Embryonic facial prominence (tissue), 1 donor: ENCODE measurements at regions not wholly inside any gene's neighbourhood (a gene's known extent, or its start where the extent isn't known, plus 50 kb on each side); places are given as distances from the start of the nearest gene placed in this dataset.

Source experiments
- DNase-seq: peaks from one replicate; pipeline ENCODE4 v3.0.0-alpha.2; 2016; ENCODE audit errors: extremely low spot score

- no peak for DNase-seq
Observed at GRCh38 chr2:198706476-198707082, 751.2 kb downstream of the SATB2 start.

GRCh38 chr2:198703281-198703680, 754.5 kb downstream of the SATB2 start:
- DNase-seq, result no peak

GRCh38 chr2:198702796-198703195, 754.9 kb downstream of the SATB2 start:
- no peak for DNase-seq

GRCh38 chr2:198701481-198701880, 756.3 kb downstream of the SATB2 start:
- no peak for DNase-seq

- DNase-seq, result no peak
Observed at GRCh38 chr2:198700319-198700718, 757.4 kb downstream of the SATB2 start.

GRCh38 chr2:198698230-198698629, 759.5 kb downstream of the SATB2 start:
- no peak for DNase-seq

GRCh38 chr2:198697794-198698193, 759.9 kb downstream of the SATB2 start:
- no peak for DNase-seq

- no peak for DNase-seq
Observed at GRCh38 chr2:198697218-198697617, 760.5 kb downstream of the SATB2 start.

- no peak for DNase-seq
Observed at GRCh38 chr2:198695879-198696278, 761.9 kb downstream of the SATB2 start.

- DNase-seq, result no peak
Observed at GRCh38 chr2:198692907-198693510, 764.7 kb downstream of the SATB2 start.

GRCh38 chr2:198691236-198691635, 766.5 kb downstream of the SATB2 start:
- no peak for DNase-seq

GRCh38 chr2:198664321-198664720, 793.4 kb downstream of the SATB2 start:
- no peak for DNase-seq

GRCh38 chr2:198662905-198663304, 794.8 kb downstream of the SATB2 start:
- DNase-seq, result no peak

- no peak for DNase-seq
Observed at GRCh38 chr2:198660501-198660900, 797.2 kb downstream of the SATB2 start.

- DNase-seq, result no peak
Observed at GRCh38 chr2:198659096-198659870, 798.5 kb downstream of the SATB2 start.

GRCh38 chr2:198657512-198658121, 800.1 kb downstream of the SATB2 start:
- DNase-seq, result no peak

- no peak for DNase-seq
Observed at GRCh38 chr2:198656869-198657268, 800.9 kb downstream of the SATB2 start.

GRCh38 chr2:198654646-198655045, 803.1 kb downstream of the SATB2 start:
- no peak for DNase-seq

- no peak for DNase-seq
Observed at GRCh38 chr2:198653311-198653710, 804.4 kb downstream of the SATB2 start.

- no peak for DNase-seq
Observed at GRCh38 chr2:198652461-198652860, 805.3 kb downstream of the SATB2 start.

- no peak for DNase-seq
Observed at GRCh38 chr2:198645816-198646215, 811.9 kb downstream of the SATB2 start.

GRCh38 chr2:198641161-198641560, 816.6 kb downstream of the SATB2 start:
- no peak for DNase-seq

- no peak for DNase-seq
Observed at GRCh38 chr2:198640463-198640862, 817.3 kb downstream of the SATB2 start.
